ENCODE measurements at regions not wholly inside any gene's neighbourhood (a gene's known extent, or its start where the extent isn't known, plus 50 kb on each side); places are given as distances from the start of the nearest gene placed in this dataset.
"Not testable (repeated sequence)": the region's sequence is repeated elsewhere in the genome, so short reads cannot be mapped to it uniquely, and the experiment has no call there.

DNA sequence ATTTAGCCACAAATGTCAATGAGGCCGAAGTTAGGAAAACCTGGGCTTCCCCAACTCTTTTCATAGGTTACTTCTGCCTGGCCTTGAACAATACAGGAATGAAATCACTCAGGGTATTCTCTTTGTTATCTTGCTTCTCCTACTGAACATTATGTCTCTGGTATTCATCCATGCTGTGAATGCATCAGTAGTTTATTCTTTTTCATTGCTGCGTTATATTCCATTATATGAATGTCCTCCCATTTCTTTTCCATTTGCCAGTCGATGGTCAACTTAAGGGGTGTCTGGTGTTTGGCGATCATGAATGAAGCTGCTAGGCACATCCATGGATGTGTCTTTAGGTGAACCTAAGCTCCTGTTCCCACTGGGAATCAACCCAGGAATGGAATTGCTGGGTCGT lies 128.3 kb downstream of the CRLF3 start:
- H4K20me1 ChIP-seq (ENCODE audit: insufficient read depth, low read length) = no peaks in the 10 kb centered on the region
- no peak for DNase-seq (ENCODE audit: low spot score)
- H3K4me1 ChIP-seq (ENCODE audit: insufficient read depth, low read length, poor library complexity, severe bottlenecking) = no peaks in the 10 kb centered on the region
- intact Hi-C loops (cut with micrococcal nuclease; ENCODE audit: unreplicated experiment) = no loop called here
- no peak overlapping the region for H3K27ac ChIP-seq (ENCODE audit: low read depth, low read length, poor library complexity, severe bottlenecking)
- H3K36me3 ChIP-seq (ENCODE audit: insufficient read depth, low read length) = no peaks in the 10 kb centered on the region
- no peak overlapping the region for H2AFZ ChIP-seq (ENCODE audit: low read length)
- TF ChIP-seq, protein P1, sequence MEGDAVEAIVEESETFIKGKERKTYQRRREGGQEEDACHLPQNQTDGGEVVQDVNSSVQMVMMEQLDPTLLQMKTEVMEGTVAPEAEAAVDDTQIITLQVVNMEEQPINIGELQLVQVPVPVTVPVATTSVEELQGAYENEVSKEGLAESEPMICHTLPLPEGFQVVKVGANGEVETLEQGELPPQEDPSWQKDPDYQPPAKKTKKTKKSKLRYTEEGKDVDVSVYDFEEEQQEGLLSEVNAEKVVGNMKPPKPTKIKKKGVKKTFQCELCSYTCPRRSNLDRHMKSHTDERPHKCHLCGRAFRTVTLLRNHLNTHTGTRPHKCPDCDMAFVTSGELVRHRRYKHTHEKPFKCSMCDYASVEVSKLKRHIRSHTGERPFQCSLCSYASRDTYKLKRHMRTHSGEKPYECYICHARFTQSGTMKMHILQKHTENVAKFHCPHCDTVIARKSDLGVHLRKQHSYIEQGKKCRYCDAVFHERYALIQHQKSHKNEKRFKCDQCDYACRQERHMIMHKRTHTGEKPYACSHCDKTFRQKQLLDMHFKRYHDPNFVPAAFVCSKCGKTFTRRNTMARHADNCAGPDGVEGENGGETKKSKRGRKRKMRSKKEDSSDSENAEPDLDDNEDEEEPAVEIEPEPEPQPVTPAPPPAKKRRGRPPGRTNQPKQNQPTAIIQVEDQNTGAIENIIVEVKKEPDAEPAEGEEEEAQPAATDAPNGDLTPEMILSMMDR (conservative IDR thresholded peaks at IDR 0.05; ENCODE audit: low read length) = no peak
- TF ChIP-seq EZH2phosphoT487 (IDR thresholded peaks at IDR 0.05; ENCODE audit: borderline replicate concordance, low read depth, low read length) = no peak
- POLR2A ChIA-PET = no interaction called here
- CTCF ChIA-PET (ENCODE audit: unreplicated experiment) = no interaction called here
- no peaks in the 10 kb centered on the region for H3K9me2 ChIP-seq (ENCODE audit: insufficient read depth, low read length)
- H3K9me3 ChIP-seq (ENCODE audit: low read length) = 0 out of 2 replicates have a peak, but pooled peaks cover 4% of the 10 kb centered on the region
- H3K79me2 ChIP-seq (ENCODE audit: insufficient read depth, low read depth, low read length) = no peaks in the 10 kb centered on the region
- BruUV-seq (replicated peaks) = no TSS peak
- H3K4me3 ChIP-seq (ENCODE audit: low read depth, low read length, poor library complexity, severe bottlenecking) = no peak overlapping the region
- no peak overlapping the region for H3K4me2 ChIP-seq (ENCODE audit: low read length)

GRCh38 chr17:30695265-30695811 lies 129.2 kb downstream of the CRLF3 start:
- H3K36me3 ChIP-seq (ENCODE audit: insufficient read depth, low read length); H4K20me1 ChIP-seq (ENCODE audit: insufficient read depth, low read length); POLR2A ChIA-PET; H3K79me2 ChIP-seq (ENCODE audit: insufficient read depth, low read depth, low read length); intact Hi-C loops (cut with micrococcal nuclease; ENCODE audit: unreplicated experiment); DNase-seq (ENCODE audit: low spot score); BruUV-seq (replicated peaks); H3K9me2 ChIP-seq (ENCODE audit: insufficient read depth, low read length); H3K9me3 ChIP-seq (ENCODE audit: low read length); H3K4me3 ChIP-seq (ENCODE audit: low read depth, low read length, poor library complexity, severe bottlenecking); H3K4me2 ChIP-seq (ENCODE audit: low read length); H2AFZ ChIP-seq (ENCODE audit: low read length); H3K4me1 ChIP-seq (ENCODE audit: insufficient read depth, low read length, poor library complexity, severe bottlenecking); H3K27ac ChIP-seq (ENCODE audit: low read depth, low read length, poor library complexity, severe bottlenecking); CTCF ChIA-PET (ENCODE audit: unreplicated experiment): not testable (repeated sequence)

- POLR2A ChIA-PET; intact Hi-C loops (cut with micrococcal nuclease; ENCODE audit: unreplicated experiment); H2AFZ ChIP-seq (ENCODE audit: low read length): not testable (repeated sequence)
These were observed 130.7 kb downstream of the CRLF3 start for GRCh38 chr17:30693772-30694171.

DNA sequence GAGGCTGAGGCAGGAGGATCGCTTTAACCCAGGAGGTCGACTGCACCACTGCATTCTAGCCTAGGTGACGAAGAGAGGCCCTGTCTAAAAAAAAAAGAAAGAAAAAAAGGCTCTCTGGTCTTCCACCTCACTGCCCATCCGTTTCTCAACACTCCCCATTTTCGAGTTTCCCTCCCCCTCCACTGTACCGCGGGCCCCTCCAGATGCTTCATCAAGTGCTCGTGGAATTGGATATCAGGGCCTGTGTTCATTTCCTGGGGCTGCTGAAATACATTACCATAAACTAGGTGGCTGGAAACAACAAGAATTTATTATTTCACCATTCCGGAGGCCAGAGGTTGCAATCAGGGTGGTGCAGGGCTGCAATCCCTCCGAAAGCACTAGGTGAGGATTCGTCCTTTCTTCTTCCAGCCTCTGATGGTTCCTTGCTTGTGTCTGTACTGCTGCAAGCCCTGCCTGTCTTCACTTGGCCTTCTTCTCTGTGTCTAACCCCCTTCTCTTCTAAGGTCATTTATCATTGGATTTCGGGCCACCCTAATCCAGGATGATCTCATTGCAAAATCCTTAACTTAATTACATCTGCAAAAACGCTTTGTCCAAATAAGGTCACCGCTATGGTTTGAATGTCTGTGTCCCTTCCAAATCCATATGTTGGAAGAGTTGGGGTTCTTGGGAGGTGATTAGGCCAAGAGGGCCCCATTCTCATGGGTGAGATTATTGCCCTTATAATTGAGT lies 135.1 kb downstream of the CRLF3 start:
- H3K36me3 ChIP-seq (ENCODE audit: insufficient read depth, low read length); POLR2A ChIA-PET; CTCF ChIA-PET (ENCODE audit: unreplicated experiment): not testable (repeated sequence)

More at GRCh38 chr17:30693772-30694171, 130.7 kb downstream of the CRLF3 start:
- H4K20me1 ChIP-seq (ENCODE audit: insufficient read depth, low read length); H3K9me3 ChIP-seq (ENCODE audit: low read length); H3K27ac ChIP-seq (ENCODE audit: low read depth, low read length, poor library complexity, severe bottlenecking); H3K79me2 ChIP-seq (ENCODE audit: insufficient read depth, low read depth, low read length); H3K4me2 ChIP-seq (ENCODE audit: low read length); H3K36me3 ChIP-seq (ENCODE audit: insufficient read depth, low read length); BruUV-seq (replicated peaks); H3K4me1 ChIP-seq (ENCODE audit: insufficient read depth, low read length, poor library complexity, severe bottlenecking); H3K9me2 ChIP-seq (ENCODE audit: insufficient read depth, low read length); DNase-seq (ENCODE audit: low spot score); H3K4me3 ChIP-seq (ENCODE audit: low read depth, low read length, poor library complexity, severe bottlenecking); CTCF ChIA-PET (ENCODE audit: unreplicated experiment): not testable (repeated sequence)

DNA sequence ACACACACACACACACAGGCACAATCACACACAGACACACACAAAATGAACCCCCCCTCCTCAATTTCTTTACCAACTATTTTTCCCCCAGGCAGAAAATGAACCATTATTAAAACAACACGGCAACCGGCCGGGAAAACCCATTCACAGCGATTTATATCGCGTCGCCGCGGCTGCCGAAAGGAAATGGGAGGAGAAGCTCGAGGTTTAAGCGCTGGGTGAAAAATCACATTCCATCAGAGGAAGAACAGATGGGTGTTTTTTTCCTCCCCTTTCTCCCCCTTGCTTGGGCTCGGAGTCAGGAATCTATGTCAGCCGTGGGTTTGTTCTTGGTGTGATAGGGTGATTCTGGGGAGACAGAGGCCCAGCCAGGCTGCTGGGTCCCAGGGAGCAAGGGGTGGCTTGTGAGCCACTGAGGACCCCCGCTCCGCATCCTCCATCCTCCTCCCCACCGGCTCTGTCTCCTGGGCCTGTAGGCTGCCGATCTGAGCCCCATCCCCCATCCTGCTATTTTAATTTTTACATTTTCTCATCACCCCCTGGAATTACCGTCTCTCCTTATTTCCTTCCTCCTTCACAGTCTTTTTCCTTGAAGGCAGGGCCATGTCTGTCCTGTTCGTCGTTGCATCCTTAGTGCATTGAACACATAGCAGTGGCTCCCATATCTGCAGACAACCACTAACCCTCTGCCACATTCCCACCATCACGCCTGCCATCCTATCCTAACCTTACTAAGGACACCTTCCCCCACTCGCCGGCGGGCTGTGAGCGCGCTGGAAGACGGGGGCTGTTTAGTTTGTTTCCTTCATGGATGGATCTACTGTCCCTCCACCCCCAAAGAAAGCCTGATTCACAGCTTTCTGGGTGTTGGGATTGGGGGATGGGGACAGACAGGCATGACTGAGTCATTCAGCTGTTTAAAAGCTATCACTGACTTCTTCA lies 137.7 kb downstream of the CRLF3 start:
- H3K36me3 ChIP-seq (ENCODE audit: insufficient read depth, low read length); H3K4me1 ChIP-seq (ENCODE audit: insufficient read depth, low read length, poor library complexity, severe bottlenecking); H3K9me3 ChIP-seq (ENCODE audit: low read length); H2AFZ ChIP-seq (ENCODE audit: low read length); H3K9me2 ChIP-seq (ENCODE audit: insufficient read depth, low read length); H3K79me2 ChIP-seq (ENCODE audit: insufficient read depth, low read depth, low read length); H3K4me3 ChIP-seq (ENCODE audit: low read depth, low read length, poor library complexity, severe bottlenecking); H3K27ac ChIP-seq (ENCODE audit: low read depth, low read length, poor library complexity, severe bottlenecking); H3K4me2 ChIP-seq (ENCODE audit: low read length); intact Hi-C loops (cut with micrococcal nuclease; ENCODE audit: unreplicated experiment); CTCF ChIA-PET (ENCODE audit: unreplicated experiment); DNase-seq (ENCODE audit: low spot score); H4K20me1 ChIP-seq (ENCODE audit: insufficient read depth, low read length); BruUV-seq (replicated peaks): not testable (repeated sequence)
- POLR2A ChIA-PET = interaction anchor here (0.7 kb wide), 1 partner anchor 1392 kb away, joined by 5 read pairs; no protein-coding TSS in a partner anchor

More for the DNA sequence above, 135.1 kb downstream of the CRLF3 start:
- H3K9me2 ChIP-seq (ENCODE audit: insufficient read depth, low read length); intact Hi-C loops (cut with micrococcal nuclease; ENCODE audit: unreplicated experiment); H3K9me3 ChIP-seq (ENCODE audit: low read length); BruUV-seq (replicated peaks); DNase-seq (ENCODE audit: low spot score); H2AFZ ChIP-seq (ENCODE audit: low read length); H3K27ac ChIP-seq (ENCODE audit: low read depth, low read length, poor library complexity, severe bottlenecking); H3K4me2 ChIP-seq (ENCODE audit: low read length); H3K4me1 ChIP-seq (ENCODE audit: insufficient read depth, low read length, poor library complexity, severe bottlenecking); H3K79me2 ChIP-seq (ENCODE audit: insufficient read depth, low read depth, low read length); H4K20me1 ChIP-seq (ENCODE audit: insufficient read depth, low read length); H3K4me3 ChIP-seq (ENCODE audit: low read depth, low read length, poor library complexity, severe bottlenecking): not testable (repeated sequence)
